Astrocyte of the spinal cord (primary cell): ENCODE measurements at regions not wholly inside any gene's neighbourhood (a gene's known extent, or its start where the extent isn't known, plus 50 kb on each side); places are given as distances from the start of the nearest gene placed in this dataset.

Experiments used
- DNase-seq: peaks from one replicate; pipeline ENCODE4 v3.0.0; 2011; ENCODE audit warnings: low read depth, low spot score
- H3K4me3 ChIP-seq: 2 replicates; pipeline ENCODE4 v1.5.1; 2011; ENCODE audit warnings: low read depth, mild to moderate bottlenecking, low read length, moderate library complexity
- CTCF ChIP-seq: IDR thresholded peaks from 2 replicates; pipeline ENCODE4 v1.5.1; 2012; ENCODE audit warnings: low read depth, mild to moderate bottlenecking, low read length, inconsistent platforms
- in situ Hi-C: cut with HindIII; loops from 2 replicates; pipeline ENCODE4 v1.10.0; 2017; ENCODE audit warnings: low sequenced_read_pairs

DNA sequence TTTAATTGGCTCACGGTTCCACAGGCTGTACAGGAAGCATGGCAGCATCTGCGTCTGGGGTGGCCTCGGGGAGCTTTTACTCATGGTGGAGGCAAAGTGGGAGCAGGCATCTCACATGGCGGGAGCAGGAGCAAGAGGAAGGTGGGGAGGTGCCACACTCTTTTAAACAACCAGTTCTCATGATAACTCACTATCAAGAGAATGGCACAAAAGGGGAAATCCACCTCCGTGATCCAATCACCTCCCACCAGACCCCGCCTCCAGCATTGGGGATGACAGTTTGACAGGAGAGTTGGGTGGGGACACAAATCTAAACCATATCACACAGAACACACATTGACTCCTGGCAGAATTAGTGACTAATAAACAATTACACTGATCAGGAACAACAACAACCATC lies 68.6 kb upstream of the ACKR3 start:
- in situ Hi-C loops = no loop called here
- H3K4me3 ChIP-seq = no peak overlapping the region
- no peak for TF ChIP-seq CTCF
- DNase-seq = no peak

DNA sequence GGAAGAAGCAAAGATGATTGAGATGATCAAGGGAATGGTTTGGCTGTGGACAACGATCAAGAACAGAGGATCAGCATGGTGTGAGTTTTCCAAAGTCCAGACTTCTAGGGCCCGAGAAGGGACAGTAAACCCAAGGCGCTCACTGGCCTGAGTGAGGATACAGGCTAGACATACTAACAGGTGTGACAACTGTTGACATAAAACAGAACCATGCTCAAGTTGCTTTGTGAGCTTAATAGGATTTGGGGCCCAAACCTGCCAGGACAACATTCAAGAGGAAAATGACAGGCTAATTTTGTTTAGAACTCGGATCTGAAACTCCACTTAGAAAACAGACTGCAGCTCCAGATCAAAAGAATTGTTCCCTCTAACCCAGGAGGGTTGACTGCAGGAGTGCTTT lies 68.1 kb upstream of the ACKR3 start:
- no peak for TF ChIP-seq CTCF
- in situ Hi-C loops = no loop called here

DNA sequence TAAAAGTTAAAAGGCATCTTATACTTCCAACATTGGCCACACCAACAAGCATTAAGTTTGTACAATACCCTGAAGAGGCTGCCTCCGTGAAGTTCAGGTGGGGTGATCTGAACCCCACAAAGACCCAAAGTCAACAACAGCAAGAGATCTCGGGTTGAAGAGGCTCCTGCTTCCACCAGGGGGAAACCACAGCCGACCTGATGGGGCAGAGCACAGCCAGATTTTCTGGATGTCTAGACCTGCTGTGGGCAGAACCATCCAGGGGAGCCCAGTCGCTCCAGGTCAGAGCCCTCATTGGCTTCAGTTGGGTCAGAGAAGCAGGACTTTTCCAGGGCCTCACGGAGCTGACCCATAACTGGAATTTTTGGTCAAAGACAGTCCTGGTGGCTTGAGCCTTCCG lies 66.5 kb upstream of the ACKR3 start:
- DNase-seq = no peak

More for the DNA sequence above, 68.1 kb upstream of the ACKR3 start:
- DNase-seq = no peak
- H3K4me3 ChIP-seq = no peak overlapping the region

DNA sequence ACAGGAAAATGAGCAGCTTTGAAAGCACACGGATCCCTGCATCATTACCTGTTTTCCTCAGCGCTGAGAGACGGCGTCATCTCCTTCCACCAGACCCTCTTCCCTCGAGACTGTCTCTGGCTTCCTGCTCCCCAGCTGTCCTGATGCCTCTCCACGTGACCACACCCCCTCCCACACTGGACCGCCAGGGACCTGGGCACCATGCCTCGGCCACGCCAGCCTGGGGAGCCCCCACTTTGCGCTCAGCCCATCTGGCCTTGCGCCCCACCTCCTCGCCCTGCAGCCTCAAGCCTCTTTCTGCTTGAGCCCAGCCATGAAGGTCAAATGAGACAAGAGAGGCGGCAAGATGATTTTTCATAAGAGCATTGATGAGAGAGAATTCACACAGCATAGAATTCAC lies 66.0 kb upstream of the ACKR3 start:
- H3K4me3 ChIP-seq = no peak overlapping the region
- no peak for TF ChIP-seq CTCF
- in situ Hi-C loops = no loop called here
- DNase-seq = no peak

More for the DNA sequence above, 66.5 kb upstream of the ACKR3 start:
- TF ChIP-seq CTCF = peak; percentile 14
- H3K4me3 ChIP-seq = no peak overlapping the region
- in situ Hi-C loops = no loop called here

DNA sequence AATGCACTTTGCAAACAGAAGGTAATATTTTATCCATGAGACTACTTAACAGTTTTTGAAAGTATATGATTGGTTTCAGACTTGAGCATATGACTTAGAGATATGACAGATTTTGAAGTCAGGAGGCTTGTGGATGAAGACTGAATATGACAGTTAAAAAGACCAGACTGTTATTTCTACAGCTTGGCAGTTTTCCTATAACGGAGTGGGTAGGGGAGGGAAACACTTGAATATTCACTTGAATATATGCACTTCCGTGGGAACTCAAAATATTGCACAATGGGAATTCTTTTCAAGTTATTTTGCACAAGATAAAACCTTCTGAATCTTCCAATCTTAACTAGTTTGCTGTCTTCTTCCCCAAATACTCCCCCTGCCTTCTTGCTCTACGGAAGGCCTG lies 64.6 kb upstream of the ACKR3 start:
- DNase-seq = no peak
- in situ Hi-C loops = no loop called here
- no peak overlapping the region for H3K4me3 ChIP-seq
- TF ChIP-seq CTCF = no peak

- no peak overlapping the region for H3K4me3 ChIP-seq
- DNase-seq = no peak
- in situ Hi-C loops = no loop called here
- TF ChIP-seq CTCF = no peak
These were observed 64.0 kb upstream of the ACKR3 start for GRCh38 chr2:236505648-236506047.
